ENCODE measurements at regions not wholly inside any gene's neighbourhood (a gene's known extent, or its start where the extent isn't known, plus 50 kb on each side); places are given as distances from the start of the nearest gene placed in this dataset.
"Not testable (repeated sequence)": the region's sequence is repeated elsewhere in the genome, so short reads cannot be mapped to it uniquely, and the experiment has no call there.

DNA sequence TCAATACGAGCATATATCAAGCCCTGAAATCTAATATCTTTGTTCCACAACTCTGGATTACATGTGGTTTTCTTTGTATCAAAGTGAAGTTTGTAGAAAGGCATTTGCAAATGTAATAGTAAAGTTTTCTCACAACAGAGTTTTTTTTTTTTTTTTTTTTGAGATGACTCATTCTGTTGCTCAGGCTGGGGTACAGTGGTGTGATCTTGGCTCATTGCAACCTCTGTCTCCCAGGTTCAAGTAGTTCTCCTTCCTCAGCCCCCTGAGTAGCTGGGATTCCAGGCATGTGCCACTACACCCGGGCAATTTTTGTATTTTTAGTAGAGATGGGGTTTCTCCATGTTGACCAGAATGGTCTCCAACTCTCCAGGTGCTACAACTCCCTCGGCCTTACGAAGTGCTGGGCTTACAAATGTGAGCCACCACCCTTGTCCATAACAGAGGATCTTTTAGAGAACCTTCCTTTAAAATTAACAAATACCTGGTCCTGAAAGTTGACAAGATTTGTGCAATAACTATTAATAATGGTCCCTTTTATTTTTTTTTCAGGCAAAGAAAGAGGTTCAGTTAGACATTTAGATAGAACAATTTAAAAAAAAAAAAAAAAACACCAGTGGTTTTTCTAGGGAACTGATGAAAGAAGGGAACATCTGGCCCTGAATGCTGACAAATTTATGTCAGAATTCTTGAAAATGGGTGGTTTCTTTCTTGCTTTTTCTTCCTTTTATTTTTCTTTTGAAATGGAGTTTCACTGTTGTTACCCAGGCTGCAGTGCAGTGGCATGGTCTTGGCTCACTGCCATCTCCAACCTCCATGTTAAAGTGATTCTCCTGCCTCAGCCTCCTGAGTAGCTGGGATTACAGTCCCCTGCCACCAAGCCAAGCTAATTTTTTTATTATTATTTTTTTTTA, 278.5 kb downstream of the RPS4Y2 start:
- DNase-seq: peak; percentile 21

DNA sequence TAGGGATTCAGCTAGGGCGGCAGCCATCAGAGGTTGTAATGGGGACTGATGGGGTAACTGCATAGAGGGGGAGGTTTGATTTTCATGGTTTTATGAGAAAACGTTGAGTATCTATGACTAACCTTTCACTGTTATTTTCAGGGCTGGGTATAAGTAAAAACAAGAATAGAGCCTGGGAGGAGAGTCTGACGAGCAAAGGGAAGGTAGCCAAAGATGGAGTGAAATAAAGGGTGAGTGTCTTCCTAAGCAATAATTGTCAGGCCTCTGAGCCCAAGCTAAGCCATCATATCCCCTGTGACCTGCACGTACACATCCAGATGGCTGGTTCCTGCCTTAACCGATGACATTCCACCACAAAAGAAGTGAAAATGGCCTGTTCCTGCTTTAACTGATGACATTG, 281.5 kb downstream of the RPS4Y2 start:
- not testable (repeated sequence) for DNase-seq

- no peak for DNase-seq
Measured at GRCh38 chrY:21039811-21040210, 283.9 kb downstream of the RPS4Y2 start.

- DNase-seq: not testable (repeated sequence)
Measured at GRCh38 chrY:21040711-21041110, 284.8 kb downstream of the RPS4Y2 start.

DNA sequence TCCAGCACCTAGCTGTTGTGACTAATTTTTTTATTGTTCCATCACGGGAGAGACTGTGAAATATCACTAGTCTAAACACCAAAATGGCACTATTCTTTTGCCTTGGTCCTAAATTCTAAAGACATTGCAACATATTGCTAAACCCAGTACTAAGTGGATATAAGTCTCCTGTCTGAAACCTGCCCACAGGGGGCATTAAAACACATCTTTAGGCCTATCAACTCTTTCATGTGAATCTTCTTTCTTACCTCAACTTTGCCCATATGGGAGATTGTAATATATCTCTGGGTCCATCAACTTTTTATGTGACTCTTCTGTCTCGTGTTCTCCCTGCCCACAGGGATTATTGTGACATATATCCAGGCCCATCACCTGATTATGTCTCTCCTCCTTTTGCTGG, 317.2 kb downstream of the RPS4Y2 start:
- peak; percentile 11 for DNase-seq

DNA sequence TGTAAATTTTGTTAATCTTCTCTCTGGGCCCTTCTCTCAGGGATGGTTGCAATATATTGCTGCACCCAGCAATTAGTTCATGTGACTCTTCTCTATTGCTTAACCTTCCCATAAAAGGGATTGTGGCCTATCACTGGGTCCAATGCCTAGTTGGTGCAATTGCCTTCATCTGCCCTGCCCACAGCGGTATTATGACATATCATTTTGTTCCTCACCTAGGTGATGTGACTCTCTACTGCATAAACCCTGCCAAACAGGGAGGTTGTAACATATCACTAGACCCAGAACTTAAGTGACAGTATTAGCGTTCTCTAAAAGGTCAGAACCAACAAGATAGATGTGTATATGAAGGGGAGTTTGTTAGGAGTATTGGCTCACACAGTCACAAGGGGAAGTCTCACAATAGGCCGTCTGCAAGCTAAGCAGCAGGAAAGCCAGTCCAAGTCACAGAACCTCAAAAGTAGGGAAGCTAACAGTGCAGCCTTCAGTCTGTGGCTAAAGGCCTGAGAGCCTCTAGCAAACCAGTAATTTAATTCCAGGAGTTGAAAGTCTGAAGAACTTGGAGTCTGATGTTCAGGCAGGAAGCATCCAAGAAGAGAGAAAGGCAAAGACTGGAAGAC, 317.8 kb downstream of the RPS4Y2 start:
- no peak for DNase-seq

GRCh38 chrY:21075658-21076057, 319.8 kb downstream of the RPS4Y2 start:
- no peak for DNase-seq

GRCh38 chrY:21079670-21080069, 323.8 kb downstream of the RPS4Y2 start:
- DNase-seq: no peak

- no peak for DNase-seq
Measured at GRCh38 chrY:21081640-21082611, 326.0 kb downstream of the RPS4Y2 start.

DNA sequence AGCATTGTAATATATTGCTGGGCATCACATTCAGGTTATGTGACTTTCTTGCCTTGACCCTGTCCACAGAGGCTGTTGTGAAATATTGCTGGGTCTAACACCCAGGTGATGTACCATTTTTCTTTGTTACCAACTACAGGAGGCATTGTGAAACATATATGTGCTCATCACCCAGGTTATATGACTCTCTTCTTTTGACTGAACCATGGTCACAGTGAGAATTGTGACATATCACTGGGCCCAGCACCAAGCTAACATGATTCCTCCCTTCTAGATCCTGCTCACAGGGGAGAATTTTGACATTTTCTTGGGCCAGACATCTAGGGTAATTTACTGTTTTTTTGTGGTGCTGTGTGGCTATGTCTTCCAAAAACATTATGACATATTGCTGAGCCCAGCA, 326.7 kb downstream of the RPS4Y2 start:
- DNase-seq: no peak

- DNase-seq: no peak
Measured at GRCh38 chrY:21091909-21092308, 336.0 kb downstream of the RPS4Y2 start.

DNA sequence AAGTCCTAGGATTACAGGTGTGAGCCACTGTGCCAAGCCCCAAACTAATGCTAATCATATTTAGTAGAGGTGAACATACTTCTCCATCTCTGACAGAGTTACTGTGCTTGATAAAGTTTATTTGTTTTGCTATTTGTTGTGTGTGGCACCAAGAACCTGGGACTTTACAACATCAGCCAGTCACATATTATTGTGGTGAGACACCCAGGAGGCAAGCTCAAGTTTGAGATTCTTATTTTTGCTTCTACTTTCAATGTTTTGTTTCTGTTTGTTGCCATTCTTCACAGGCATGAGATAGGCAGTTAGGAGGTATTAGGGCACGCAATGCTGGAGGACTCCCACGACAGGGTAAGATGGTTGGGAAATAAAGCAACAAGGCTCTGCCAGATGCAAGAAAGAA, 346.6 kb downstream of the RPS4Y2 start:
- no peak for DNase-seq

DNA sequence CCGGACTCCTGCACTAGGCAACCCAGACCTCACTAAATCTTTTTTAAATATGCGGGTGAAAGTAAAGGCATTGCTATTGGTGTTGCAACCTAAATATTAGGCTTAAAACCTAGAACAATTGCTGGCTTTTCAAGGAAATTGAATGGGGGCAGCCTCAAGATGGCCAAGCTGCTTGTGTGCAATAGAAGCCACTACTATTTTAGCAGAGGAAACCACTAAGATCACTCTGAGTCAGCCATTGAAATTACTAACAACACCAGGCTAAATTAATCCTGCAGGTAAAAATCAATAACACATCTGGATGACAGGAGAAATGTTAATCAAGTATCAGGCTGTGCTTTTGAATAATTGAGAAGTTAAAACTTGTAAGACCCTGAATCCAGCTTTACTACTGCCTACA, 348.0 kb downstream of the RPS4Y2 start:
- no peak for DNase-seq

GRCh38 chrY:21105529-21105928, 349.6 kb downstream of the RPS4Y2 start:
- DNase-seq: no peak

DNA sequence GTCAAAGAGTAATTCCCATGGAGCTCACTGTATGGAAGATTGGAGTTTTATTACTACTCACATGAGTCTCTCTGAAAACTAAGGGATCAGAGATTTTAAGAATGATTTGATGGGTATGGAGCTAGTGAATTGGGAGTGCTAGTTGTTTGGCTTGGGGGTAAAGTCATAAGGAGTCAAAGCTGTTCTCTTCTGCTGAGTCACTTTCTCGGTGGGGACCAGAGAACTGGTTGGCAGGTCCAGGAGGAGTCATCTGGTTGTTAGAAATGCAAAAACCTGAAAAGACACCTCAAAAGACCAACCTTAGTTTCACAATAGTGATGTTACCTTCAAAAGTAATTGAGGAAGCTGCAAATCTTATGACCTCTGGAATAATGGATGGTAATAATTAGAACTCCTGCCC, 355.4 kb downstream of the RPS4Y2 start:
- no peak for DNase-seq

- no peak for DNase-seq
Measured at GRCh38 chrY:21121065-21121464, 365.2 kb downstream of the RPS4Y2 start.

GRCh38 chrY:21135591-21135990, 375.5 kb upstream of the RBMY1B start:
- DNase-seq: no peak

- no peak for DNase-seq
Measured at GRCh38 chrY:21138056-21138758, 372.9 kb upstream of the RBMY1B start.

GRCh38 chrY:21146331-21146730, 364.8 kb upstream of the RBMY1B start:
- no peak for DNase-seq

- DNase-seq: no peak
Measured at GRCh38 chrY:21149971-21150370, 361.2 kb upstream of the RBMY1B start.

DNA sequence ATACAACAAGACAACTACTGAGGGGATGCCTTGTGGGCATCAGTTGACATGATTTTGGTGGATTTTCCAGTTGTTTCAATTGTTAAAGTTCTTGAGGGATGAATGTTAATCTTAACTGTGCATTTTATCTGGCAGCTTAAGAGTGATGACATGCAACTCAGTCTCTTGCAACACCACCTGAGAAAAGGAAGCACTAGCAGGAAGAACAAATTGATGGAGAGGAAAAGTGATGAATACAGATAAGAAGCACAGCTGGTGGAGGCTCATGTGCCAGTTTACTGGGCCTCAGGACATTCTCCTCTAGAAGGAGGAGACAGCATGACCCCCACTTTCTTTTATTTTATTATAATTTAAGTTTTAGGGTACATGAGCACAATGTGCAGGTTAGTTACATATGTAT, 341.3 kb upstream of the RBMY1B start:
- no peak for DNase-seq

- DNase-seq: no peak
Measured at GRCh38 chrY:21174697-21175463, 336.3 kb upstream of the RBMY1B start.
